ENCODE measurements at regions not wholly inside any gene's neighbourhood (a gene's known extent, or its start where the extent isn't known, plus 50 kb on each side); places are given as distances from the start of the nearest gene placed in this dataset.

GRCh38 chrX:4238916-4239315, 525.5 kb upstream of the PRKX start (continued):
- TF ChIP-seq CHD7 (IDR thresholded peaks at IDR 0.05; ENCODE audit: low read depth, low read length), result no peak
- no peak for TF ChIP-seq ZNF77 (CRISPR knock-in tag; IDR thresholded peaks at IDR 0.05)
- no peak for TF ChIP-seq ZEB2 (IDR thresholded peaks at IDR 0.05)
- TF ChIP-seq RBM34 (IDR thresholded peaks at IDR 0.05; ENCODE audit: borderline replicate concordance, insufficient read depth, low read length), result no peak
- no peak for TF ChIP-seq CLOCK (CRISPR knock-in tag; IDR thresholded peaks at IDR 0.05; ENCODE audit: borderline replicate concordance)
- no peak for TF ChIP-seq HMG20A (CRISPR knock-in tag; conservative IDR thresholded peaks at IDR 0.05)
- no peak for TF ChIP-seq POLR2B (IDR thresholded peaks at IDR 0.05; ENCODE audit: low read depth, partially characterized antibody)
- no peak for TF ChIP-seq MITF (IDR thresholded peaks at IDR 0.05)
- TF ChIP-seq MAZ (CRISPR knock-in tag; conservative IDR thresholded peaks at IDR 0.05 in 1 of 2, IDR thresholded peaks at IDR 0.05 in 1 of 2), result no peak
- no peak for TF ChIP-seq MED1 (CRISPR knock-in tag; IDR thresholded peaks at IDR 0.05; ENCODE audit: borderline replicate concordance)
- TF ChIP-seq SRSF9 (IDR thresholded peaks at IDR 0.05; ENCODE audit: borderline replicate concordance, low read depth, low read length), result no peak
